ENCODE measurements at regions not wholly inside any gene's neighbourhood (a gene's known extent, or its start where the extent isn't known, plus 50 kb on each side); places are given as distances from the start of the nearest gene placed in this dataset.

DNA sequence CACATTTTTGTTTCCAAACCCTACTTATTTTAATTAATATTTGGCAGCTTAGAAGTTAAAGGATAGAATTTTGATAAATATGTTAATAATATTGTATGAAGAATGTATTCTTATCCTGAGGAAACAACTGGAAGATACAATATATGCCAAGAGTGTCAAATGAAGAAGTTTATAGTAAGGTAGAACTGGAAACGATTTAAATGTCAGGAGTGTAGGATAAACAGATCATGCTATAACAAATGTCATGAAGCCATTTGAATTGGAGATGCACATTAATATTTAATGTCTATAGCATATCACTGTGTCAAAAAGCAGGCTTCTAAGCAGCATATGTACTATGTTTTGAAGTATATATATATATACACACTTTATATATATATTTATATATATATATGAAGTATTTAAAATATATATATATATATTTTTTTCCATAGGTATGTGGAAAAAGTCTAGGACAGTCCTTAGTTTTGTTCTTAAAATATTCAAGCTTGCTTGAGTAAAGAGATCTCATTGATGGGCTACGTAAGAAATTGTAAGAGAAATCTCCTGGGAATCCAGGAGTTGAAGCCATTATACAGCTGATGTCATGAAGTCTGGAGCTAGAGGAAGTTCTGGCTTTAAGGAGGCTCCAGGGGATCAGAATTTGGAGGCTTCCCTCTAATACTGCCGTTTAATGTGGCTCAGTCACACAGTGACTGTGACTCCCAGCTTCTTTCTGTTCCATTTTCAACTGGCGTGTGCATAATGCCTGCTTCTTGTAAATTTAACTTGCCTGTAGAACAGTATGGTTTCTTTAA, 79.9 kb upstream of the MYCBP2 start:
- Histone ChIP-seq H3K27ac (ENCODE audit: low read depth) (no peak overlapping the region), H2AFZ (no peak overlapping the region), H3F3A (replicated peaks; ENCODE audit: low read depth) (no peaks in the 10 kb centered on the region), H3K27me3 (ENCODE audit: insufficient read depth) (no peaks in the 10 kb centered on the region), H3K9me2 (ENCODE audit: insufficient read depth) (no peaks in the 10 kb centered on the region), H3K4me3 (no peak overlapping the region), H3K79me2 (replicated peaks; ENCODE audit: insufficient read depth) (no peaks in the 10 kb centered on the region), H3K4me1 (ENCODE audit: insufficient read depth) (0 out of 2 replicates have a peak, but pooled peaks cover 2% of the 10 kb centered on the region), H3K4me2 (no peak overlapping the region), H4K20me1 (replicated peaks; ENCODE audit: insufficient read depth) (no peaks in the 10 kb centered on the region), H3K36me3 (ENCODE audit: insufficient read depth) (no peaks in the 10 kb centered on the region)
- no peak for TF ChIP-seq NANOG (IDR thresholded peaks at IDR 0.05; ENCODE audit: borderline replicate concordance)
- TF ChIP-seq, protein P1, sequence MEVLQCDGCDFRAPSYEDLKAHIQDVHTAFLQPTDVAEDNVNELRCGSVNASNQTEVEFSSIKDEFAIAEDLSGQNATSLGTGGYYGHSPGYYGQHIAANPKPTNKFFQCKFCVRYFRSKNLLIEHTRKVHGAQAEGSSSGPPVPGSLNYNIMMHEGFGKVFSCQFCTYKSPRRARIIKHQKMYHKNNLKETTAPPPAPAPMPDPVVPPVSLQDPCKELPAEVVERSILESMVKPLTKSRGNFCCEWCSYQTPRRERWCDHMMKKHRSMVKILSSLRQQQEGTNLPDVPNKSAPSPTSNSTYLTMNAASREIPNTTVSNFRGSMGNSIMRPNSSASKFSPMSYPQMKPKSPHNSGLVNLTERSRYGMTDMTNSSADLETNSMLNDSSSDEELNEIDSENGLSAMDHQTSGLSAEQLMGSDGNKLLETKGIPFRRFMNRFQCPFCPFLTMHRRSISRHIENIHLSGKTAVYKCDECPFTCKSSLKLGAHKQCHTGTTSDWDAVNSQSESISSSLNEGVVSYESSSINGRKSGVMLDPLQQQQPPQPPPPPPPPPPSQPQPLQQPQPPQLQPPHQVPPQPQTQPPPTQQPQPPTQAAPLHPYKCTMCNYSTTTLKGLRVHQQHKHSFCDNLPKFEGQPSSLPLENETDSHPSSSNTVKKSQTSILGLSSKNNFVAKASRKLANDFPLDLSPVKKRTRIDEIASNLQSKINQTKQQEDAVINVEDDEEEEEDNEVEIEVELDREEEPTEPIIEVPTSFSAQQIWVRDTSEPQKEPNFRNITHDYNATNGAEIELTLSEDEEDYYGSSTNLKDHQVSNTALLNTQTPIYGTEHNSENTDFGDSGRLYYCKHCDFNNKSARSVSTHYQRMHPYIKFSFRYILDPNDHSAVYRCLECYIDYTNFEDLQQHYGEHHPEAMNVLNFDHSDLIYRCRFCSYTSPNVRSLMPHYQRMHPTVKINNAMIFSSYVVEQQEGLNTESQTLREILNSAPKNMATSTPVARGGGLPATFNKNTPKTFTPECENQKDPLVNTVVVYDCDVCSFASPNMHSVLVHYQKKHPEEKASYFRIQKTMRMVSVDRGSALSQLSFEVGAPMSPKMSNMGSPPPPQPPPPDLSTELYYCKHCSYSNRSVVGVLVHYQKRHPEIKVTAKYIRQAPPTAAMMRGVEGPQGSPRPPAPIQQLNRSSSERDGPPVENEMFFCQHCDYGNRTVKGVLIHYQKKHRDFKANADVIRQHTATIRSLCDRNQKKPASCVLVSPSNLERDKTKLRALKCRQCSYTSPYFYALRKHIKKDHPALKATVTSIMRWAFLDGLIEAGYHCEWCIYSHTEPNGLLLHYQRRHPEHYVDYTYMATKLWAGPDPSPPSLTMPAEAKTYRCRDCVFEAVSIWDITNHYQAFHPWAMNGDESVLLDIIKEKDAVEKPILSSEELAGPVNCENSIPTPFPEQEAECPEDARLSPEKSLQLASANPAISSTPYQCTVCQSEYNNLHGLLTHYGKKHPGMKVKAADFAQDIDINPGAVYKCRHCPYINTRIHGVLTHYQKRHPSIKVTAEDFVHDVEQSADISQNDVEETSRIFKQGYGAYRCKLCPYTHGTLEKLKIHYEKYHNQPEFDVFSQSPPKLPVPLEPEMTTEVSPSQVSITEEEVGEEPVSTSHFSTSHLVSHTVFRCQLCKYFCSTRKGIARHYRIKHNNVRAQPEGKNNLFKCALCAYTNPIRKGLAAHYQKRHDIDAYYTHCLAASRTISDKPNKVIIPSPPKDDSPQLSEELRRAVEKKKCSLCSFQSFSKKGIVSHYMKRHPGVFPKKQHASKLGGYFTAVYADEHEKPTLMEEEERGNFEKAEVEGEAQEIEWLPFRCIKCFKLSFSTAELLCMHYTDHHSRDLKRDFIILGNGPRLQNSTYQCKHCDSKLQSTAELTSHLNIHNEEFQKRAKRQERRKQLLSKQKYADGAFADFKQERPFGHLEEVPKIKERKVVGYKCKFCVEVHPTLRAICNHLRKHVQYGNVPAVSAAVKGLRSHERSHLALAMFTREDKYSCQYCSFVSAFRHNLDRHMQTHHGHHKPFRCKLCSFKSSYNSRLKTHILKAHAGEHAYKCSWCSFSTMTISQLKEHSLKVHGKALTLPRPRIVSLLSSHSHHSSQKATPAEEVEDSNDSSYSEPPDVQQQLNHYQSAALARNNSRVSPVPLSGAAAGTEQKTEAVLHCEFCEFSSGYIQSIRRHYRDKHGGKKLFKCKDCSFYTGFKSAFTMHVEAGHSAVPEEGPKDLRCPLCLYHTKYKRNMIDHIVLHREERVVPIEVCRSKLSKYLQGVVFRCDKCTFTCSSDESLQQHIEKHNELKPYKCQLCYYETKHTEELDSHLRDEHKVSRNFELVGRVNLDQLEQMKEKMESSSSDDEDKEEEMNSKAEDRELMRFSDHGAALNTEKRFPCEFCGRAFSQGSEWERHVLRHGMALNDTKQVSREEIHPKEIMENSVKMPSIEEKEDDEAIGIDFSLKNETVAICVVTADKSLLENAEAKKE (CRISPR knock-in tag; IDR thresholded peaks at IDR 0.05) = no peak
- TF ChIP-seq, protein P2, sequence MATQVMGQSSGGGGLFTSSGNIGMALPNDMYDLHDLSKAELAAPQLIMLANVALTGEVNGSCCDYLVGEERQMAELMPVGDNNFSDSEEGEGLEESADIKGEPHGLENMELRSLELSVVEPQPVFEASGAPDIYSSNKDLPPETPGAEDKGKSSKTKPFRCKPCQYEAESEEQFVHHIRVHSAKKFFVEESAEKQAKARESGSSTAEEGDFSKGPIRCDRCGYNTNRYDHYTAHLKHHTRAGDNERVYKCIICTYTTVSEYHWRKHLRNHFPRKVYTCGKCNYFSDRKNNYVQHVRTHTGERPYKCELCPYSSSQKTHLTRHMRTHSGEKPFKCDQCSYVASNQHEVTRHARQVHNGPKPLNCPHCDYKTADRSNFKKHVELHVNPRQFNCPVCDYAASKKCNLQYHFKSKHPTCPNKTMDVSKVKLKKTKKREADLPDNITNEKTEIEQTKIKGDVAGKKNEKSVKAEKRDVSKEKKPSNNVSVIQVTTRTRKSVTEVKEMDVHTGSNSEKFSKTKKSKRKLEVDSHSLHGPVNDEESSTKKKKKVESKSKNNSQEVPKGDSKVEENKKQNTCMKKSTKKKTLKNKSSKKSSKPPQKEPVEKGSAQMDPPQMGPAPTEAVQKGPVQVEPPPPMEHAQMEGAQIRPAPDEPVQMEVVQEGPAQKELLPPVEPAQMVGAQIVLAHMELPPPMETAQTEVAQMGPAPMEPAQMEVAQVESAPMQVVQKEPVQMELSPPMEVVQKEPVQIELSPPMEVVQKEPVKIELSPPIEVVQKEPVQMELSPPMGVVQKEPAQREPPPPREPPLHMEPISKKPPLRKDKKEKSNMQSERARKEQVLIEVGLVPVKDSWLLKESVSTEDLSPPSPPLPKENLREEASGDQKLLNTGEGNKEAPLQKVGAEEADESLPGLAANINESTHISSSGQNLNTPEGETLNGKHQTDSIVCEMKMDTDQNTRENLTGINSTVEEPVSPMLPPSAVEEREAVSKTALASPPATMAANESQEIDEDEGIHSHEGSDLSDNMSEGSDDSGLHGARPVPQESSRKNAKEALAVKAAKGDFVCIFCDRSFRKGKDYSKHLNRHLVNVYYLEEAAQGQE (IDR thresholded peaks at IDR 0.05; ENCODE audit: unreplicated experiment) = no peak
- no peak for TF ChIP-seq POLR2AphosphoS5 (IDR thresholded peaks at IDR 0.05; ENCODE audit: low read depth)
- no peak for TF ChIP-seq JUNB (IDR thresholded peaks at IDR 0.05; ENCODE audit: unreplicated experiment)
- TF ChIP-seq, protein P3, sequence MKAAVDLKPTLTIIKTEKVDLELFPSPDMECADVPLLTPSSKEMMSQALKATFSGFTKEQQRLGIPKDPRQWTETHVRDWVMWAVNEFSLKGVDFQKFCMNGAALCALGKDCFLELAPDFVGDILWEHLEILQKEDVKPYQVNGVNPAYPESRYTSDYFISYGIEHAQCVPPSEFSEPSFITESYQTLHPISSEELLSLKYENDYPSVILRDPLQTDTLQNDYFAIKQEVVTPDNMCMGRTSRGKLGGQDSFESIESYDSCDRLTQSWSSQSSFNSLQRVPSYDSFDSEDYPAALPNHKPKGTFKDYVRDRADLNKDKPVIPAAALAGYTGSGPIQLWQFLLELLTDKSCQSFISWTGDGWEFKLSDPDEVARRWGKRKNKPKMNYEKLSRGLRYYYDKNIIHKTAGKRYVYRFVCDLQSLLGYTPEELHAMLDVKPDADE (IDR thresholded peaks at IDR 0.05) = no peak
- TF ChIP-seq, protein P4, sequence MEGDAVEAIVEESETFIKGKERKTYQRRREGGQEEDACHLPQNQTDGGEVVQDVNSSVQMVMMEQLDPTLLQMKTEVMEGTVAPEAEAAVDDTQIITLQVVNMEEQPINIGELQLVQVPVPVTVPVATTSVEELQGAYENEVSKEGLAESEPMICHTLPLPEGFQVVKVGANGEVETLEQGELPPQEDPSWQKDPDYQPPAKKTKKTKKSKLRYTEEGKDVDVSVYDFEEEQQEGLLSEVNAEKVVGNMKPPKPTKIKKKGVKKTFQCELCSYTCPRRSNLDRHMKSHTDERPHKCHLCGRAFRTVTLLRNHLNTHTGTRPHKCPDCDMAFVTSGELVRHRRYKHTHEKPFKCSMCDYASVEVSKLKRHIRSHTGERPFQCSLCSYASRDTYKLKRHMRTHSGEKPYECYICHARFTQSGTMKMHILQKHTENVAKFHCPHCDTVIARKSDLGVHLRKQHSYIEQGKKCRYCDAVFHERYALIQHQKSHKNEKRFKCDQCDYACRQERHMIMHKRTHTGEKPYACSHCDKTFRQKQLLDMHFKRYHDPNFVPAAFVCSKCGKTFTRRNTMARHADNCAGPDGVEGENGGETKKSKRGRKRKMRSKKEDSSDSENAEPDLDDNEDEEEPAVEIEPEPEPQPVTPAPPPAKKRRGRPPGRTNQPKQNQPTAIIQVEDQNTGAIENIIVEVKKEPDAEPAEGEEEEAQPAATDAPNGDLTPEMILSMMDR (conservative IDR thresholded peaks at IDR 0.05; ENCODE audit: low read depth in 2 of 2) = no peak
- no peak for TF ChIP-seq EZH2phosphoT487 (IDR thresholded peaks at IDR 0.05; ENCODE audit: unreplicated experiment)
- Mint-ChIP-seq H3K27ac (no peak overlapping the region), H3K4me1 (peaks cover 6% of the 10 kb centered on the region; the same call in 1 of the 3 replicates), H3K27me3 (ENCODE audit: insufficient read depth, low read depth, poor library complexity) (no peaks in the 10 kb centered on the region), H3K36me3 (ENCODE audit: low read depth) (no peaks in the 10 kb centered on the region), H3K9me3 (no peaks in the 10 kb centered on the region), H3K4me3 (no peak overlapping the region)
- no peak for DNase-seq (ENCODE audit: low spot score)
- no peak for ATAC-seq
